ENCODE measurements at regions not wholly inside any gene's neighbourhood (a gene's known extent, or its start where the extent isn't known, plus 50 kb on each side); places are given as distances from the start of the nearest gene placed in this dataset.

GRCh38 chr18:61683856-61684255 is 209.0 kb downstream of the RNF152 start:
- Mint-ChIP-seq H3K36me3 (ENCODE audit: insufficient read depth in 1 of 3, low read depth in 3 of 3) (peaks cover 10 to 24% (median 13%) of the 10 kb centered on the region in 3 experiments), H3K4me3 (no peak overlapping the region), H3K27me3 (ENCODE audit: low read depth) (no peaks in the 10 kb centered on the region), H3K9me3 (peaks cover 14 to 17% of the 10 kb centered on the region in 2 experiments), H3K27ac (no peak overlapping the region), H3K4me1 (peaks cover 9 to 13% of the 10 kb centered on the region in 2 experiments)
- H3K14ac ChIP-seq (ENCODE audit: insufficient read depth, low read length), result no peak overlapping the region
- H3K79me1 ChIP-seq (ENCODE audit: insufficient read depth, low read depth, low read length, poor library complexity, severe bottlenecking), result no peaks in the 10 kb centered on the region
- no peak overlapping the region for H2BK5ac ChIP-seq (ENCODE audit: insufficient read length, low read length)
- H3K4me2 ChIP-seq (ENCODE audit: insufficient read depth, insufficient read length, low read length), result no peak overlapping the region
- H2BK12ac ChIP-seq (ENCODE audit: insufficient read length, low read depth, low read length), result no peak overlapping the region
- H2AK5ac ChIP-seq (ENCODE audit: insufficient read length, low read length), result no peak overlapping the region
- H4K91ac ChIP-seq (ENCODE audit: insufficient read length, low read depth, low read length), result no peak overlapping the region
- no peak overlapping the region for H3K56ac ChIP-seq (ENCODE audit: insufficient read length, low read depth, low read length)
- no peak overlapping the region for H3K23ac ChIP-seq (ENCODE audit: insufficient read length, low read depth, low read length)
- peaks cover 6% of the 10 kb centered on the region for H3K9me3 ChIP-seq (ENCODE audit: control insufficient read depth, low read depth, low read length)
- no peak overlapping the region for H3K4ac ChIP-seq (ENCODE audit: low read depth, low read length)
- no peak overlapping the region for H3K27ac ChIP-seq (ENCODE audit: insufficient read length, low read depth, low read length)
- no peak for DNase-seq
- H2BK20ac ChIP-seq (ENCODE audit: low read depth, low read length, poor library complexity, severe bottlenecking), result no peak overlapping the region
- no peak overlapping the region for H2AFZ ChIP-seq (ENCODE audit: low read length)
- no peak overlapping the region for H3K18ac ChIP-seq (ENCODE audit: insufficient read length, low read depth, low read length)
- H4K5ac ChIP-seq (ENCODE audit: insufficient read length, low read depth, low read length), result no peak overlapping the region
- no peak overlapping the region for H4K8ac ChIP-seq (replicated peaks; ENCODE audit: insufficient read length, low read depth, low read length)
- H3K23me2 ChIP-seq (ENCODE audit: insufficient read length, low read depth, low read length, poor library complexity, severe bottlenecking), result no peaks in the 10 kb centered on the region
- no peak overlapping the region for H3T11ph ChIP-seq (ENCODE audit: low read length)
- no peak overlapping the region for H2BK120ac ChIP-seq (ENCODE audit: low read depth, low read length, poor library complexity, severe bottlenecking)
- no peaks in the 10 kb centered on the region for H3K27me3 ChIP-seq (ENCODE audit: insufficient read depth, low read length)
- H3K9ac ChIP-seq (ENCODE audit: extremely low read depth, insufficient read length, low read length), result no peak overlapping the region
- H3K4me1 ChIP-seq (ENCODE audit: insufficient read depth, low read length), result no peaks in the 10 kb centered on the region
- WGBS (ENCODE audit: extremely low coverage, insufficient read length, low lambda C conversion rate), result no CpG with 5 or more reads among the region's 2 CpGs
- no peak overlapping the region for H2BK15ac ChIP-seq (ENCODE audit: low read depth, low read length)
- TF ChIP-seq, protein P1, sequence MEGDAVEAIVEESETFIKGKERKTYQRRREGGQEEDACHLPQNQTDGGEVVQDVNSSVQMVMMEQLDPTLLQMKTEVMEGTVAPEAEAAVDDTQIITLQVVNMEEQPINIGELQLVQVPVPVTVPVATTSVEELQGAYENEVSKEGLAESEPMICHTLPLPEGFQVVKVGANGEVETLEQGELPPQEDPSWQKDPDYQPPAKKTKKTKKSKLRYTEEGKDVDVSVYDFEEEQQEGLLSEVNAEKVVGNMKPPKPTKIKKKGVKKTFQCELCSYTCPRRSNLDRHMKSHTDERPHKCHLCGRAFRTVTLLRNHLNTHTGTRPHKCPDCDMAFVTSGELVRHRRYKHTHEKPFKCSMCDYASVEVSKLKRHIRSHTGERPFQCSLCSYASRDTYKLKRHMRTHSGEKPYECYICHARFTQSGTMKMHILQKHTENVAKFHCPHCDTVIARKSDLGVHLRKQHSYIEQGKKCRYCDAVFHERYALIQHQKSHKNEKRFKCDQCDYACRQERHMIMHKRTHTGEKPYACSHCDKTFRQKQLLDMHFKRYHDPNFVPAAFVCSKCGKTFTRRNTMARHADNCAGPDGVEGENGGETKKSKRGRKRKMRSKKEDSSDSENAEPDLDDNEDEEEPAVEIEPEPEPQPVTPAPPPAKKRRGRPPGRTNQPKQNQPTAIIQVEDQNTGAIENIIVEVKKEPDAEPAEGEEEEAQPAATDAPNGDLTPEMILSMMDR (conservative IDR thresholded peaks at IDR 0.05), result no peak
- no peaks in the 10 kb centered on the region for H4K20me1 ChIP-seq (ENCODE audit: control insufficient read depth, insufficient read depth, insufficient read length)
- H3K79me2 ChIP-seq (ENCODE audit: insufficient read depth, low read length), result no peaks in the 10 kb centered on the region
